ENCODE measurements at regions not wholly inside any gene's neighbourhood (a gene's known extent, or its start where the extent isn't known, plus 50 kb on each side); places are given as distances from the start of the nearest gene placed in this dataset.

- Histone ChIP-seq H3K4me3 (ENCODE audit: low read length) (no peak overlapping the region), H3K4me1 (ENCODE audit: control insufficient read depth, insufficient read depth, low read length) (no peaks in the 10 kb centered on the region), H3K27ac (ENCODE audit: low read length) (no peak overlapping the region), H3K36me3 (ENCODE audit: control insufficient read depth, insufficient read depth, low read length) (no peaks in the 10 kb centered on the region), H3K9me3 (ENCODE audit: control insufficient read depth, low read depth, low read length) (no peaks in the 10 kb centered on the region), H3K27me3 (ENCODE audit: control insufficient read depth, insufficient read depth, low read length) (no peaks in the 10 kb centered on the region)
- DNase-seq = no peak
- WGBS (ENCODE audit: insufficient coverage, low lambda C conversion rate) = 100% methylated on average over 1 of the region's 2 CpGs
These were observed 2775.0 kb downstream of the PCDH9 start for GRCh38 chr13:64455124-64455523.

GRCh38 chr13:64453831-64454230, 2776.3 kb downstream of the PCDH9 start:
- H3K9me3 ChIP-seq (ENCODE audit: control insufficient read depth, low read depth, low read length) = no peaks in the 10 kb centered on the region

GRCh38 chr13:64446372-64446771, 2783.8 kb downstream of the PCDH9 start:
- Histone ChIP-seq H3K9me3 (ENCODE audit: control insufficient read depth, low read depth, low read length) (no peaks in the 10 kb centered on the region), H3K27me3 (ENCODE audit: control insufficient read depth, insufficient read depth, low read length) (no peaks in the 10 kb centered on the region), H3K4me3 (ENCODE audit: low read length) (no peak overlapping the region), H3K36me3 (ENCODE audit: control insufficient read depth, insufficient read depth, low read length) (no peaks in the 10 kb centered on the region), H3K4me1 (ENCODE audit: control insufficient read depth, insufficient read depth, low read length) (no peaks in the 10 kb centered on the region), H3K27ac (ENCODE audit: low read length) (no peak overlapping the region)
- no peak for DNase-seq
- WGBS (ENCODE audit: insufficient coverage, low lambda C conversion rate) = no CpG with 5 or more reads among the region's 2 CpGs

More at GRCh38 chr13:64453831-64454230, 2776.3 kb downstream of the PCDH9 start:
- H3K27me3 ChIP-seq (ENCODE audit: control insufficient read depth, insufficient read depth, low read length) = no peaks in the 10 kb centered on the region
- peak in 1 of 2 donors; percentile 1 for DNase-seq
- H3K4me1 ChIP-seq (ENCODE audit: control insufficient read depth, insufficient read depth, low read length) = no peaks in the 10 kb centered on the region
- H3K4me3 ChIP-seq (ENCODE audit: low read length) = no peak overlapping the region
- H3K27ac ChIP-seq (ENCODE audit: low read length) = no peak overlapping the region
- no peaks in the 10 kb centered on the region for H3K36me3 ChIP-seq (ENCODE audit: control insufficient read depth, insufficient read depth, low read length)
- 45% methylated on average over 2 of the region's 4 CpGs for WGBS (ENCODE audit: insufficient coverage, low lambda C conversion rate)

GRCh38 chr13:64441740-64442139, 2788.4 kb downstream of the PCDH9 start:
- H3K4me3 ChIP-seq (ENCODE audit: low read length) = no peak overlapping the region
- WGBS (ENCODE audit: insufficient coverage, low lambda C conversion rate) = 100% methylated on average over 1 of the region's 1 CpG
- no peaks in the 10 kb centered on the region for H3K9me3 ChIP-seq (ENCODE audit: control insufficient read depth, low read depth, low read length)
- H3K27me3 ChIP-seq (ENCODE audit: control insufficient read depth, insufficient read depth, low read length) = no peaks in the 10 kb centered on the region
- H3K36me3 ChIP-seq (ENCODE audit: control insufficient read depth, insufficient read depth, low read length) = no peaks in the 10 kb centered on the region
- DNase-seq = no peak
- no peaks in the 10 kb centered on the region for H3K4me1 ChIP-seq (ENCODE audit: control insufficient read depth, insufficient read depth, low read length)
- H3K27ac ChIP-seq (ENCODE audit: low read length) = no peak overlapping the region

GRCh38 chr13:64438084-64438483, 2792.1 kb downstream of the PCDH9 start:
- Histone ChIP-seq H3K4me1 (ENCODE audit: control insufficient read depth, insufficient read depth, low read length) (no peaks in the 10 kb centered on the region), H3K9me3 (ENCODE audit: control insufficient read depth, low read depth, low read length) (no peaks in the 10 kb centered on the region), H3K4me3 (ENCODE audit: low read length) (no peak overlapping the region), H3K27ac (ENCODE audit: low read length) (no peak overlapping the region), H3K36me3 (ENCODE audit: control insufficient read depth, insufficient read depth, low read length) (no peaks in the 10 kb centered on the region), H3K27me3 (ENCODE audit: control insufficient read depth, insufficient read depth, low read length) (no peaks in the 10 kb centered on the region)
- no peak for DNase-seq
- WGBS (ENCODE audit: insufficient coverage, low lambda C conversion rate) = 80% methylated on average over 1 of the region's 2 CpGs

- H3K4me3 ChIP-seq (ENCODE audit: low read length) = no peak overlapping the region
These were observed 2800.4 kb downstream of the PCDH9 start for GRCh38 chr13:64429691-64430090.

GRCh38 chr13:64428196-64428595, 2801.9 kb downstream of the PCDH9 start:
- Histone ChIP-seq H3K4me3 (ENCODE audit: low read length) (no peak overlapping the region), H3K27me3 (ENCODE audit: control insufficient read depth, insufficient read depth, low read length) (no peaks in the 10 kb centered on the region), H3K4me1 (ENCODE audit: control insufficient read depth, insufficient read depth, low read length) (no peaks in the 10 kb centered on the region), H3K27ac (ENCODE audit: low read length) (no peak overlapping the region), H3K36me3 (ENCODE audit: control insufficient read depth, insufficient read depth, low read length) (no peaks in the 10 kb centered on the region), H3K9me3 (ENCODE audit: control insufficient read depth, low read depth, low read length) (no peaks in the 10 kb centered on the region)
- no peak for DNase-seq

More at GRCh38 chr13:64429691-64430090, 2800.4 kb downstream of the PCDH9 start:
- Histone ChIP-seq H3K9me3 (ENCODE audit: control insufficient read depth, low read depth, low read length) (no peaks in the 10 kb centered on the region), H3K27me3 (ENCODE audit: control insufficient read depth, insufficient read depth, low read length) (no peaks in the 10 kb centered on the region), H3K36me3 (ENCODE audit: control insufficient read depth, insufficient read depth, low read length) (no peaks in the 10 kb centered on the region), H3K27ac (ENCODE audit: low read length) (no peak overlapping the region), H3K4me1 (ENCODE audit: control insufficient read depth, insufficient read depth, low read length) (no peaks in the 10 kb centered on the region)
- 71% methylated on average over 1 of the region's 2 CpGs for WGBS (ENCODE audit: insufficient coverage, low lambda C conversion rate)
- no peak for DNase-seq

GRCh38 chr13:64423467-64423866, 2806.7 kb downstream of the PCDH9 start:
- H3K27me3 ChIP-seq (ENCODE audit: control insufficient read depth, insufficient read depth, low read length) = no peaks in the 10 kb centered on the region
- no peak overlapping the region for H3K27ac ChIP-seq (ENCODE audit: low read length)
- no peak for DNase-seq
- no peaks in the 10 kb centered on the region for H3K9me3 ChIP-seq (ENCODE audit: control insufficient read depth, low read depth, low read length)
- WGBS (ENCODE audit: insufficient coverage, low lambda C conversion rate) = no CpG with 5 or more reads among the region's 1 CpG
- no peak overlapping the region for H3K4me3 ChIP-seq (ENCODE audit: low read length)
- no peaks in the 10 kb centered on the region for H3K4me1 ChIP-seq (ENCODE audit: control insufficient read depth, insufficient read depth, low read length)
- H3K36me3 ChIP-seq (ENCODE audit: control insufficient read depth, insufficient read depth, low read length) = no peaks in the 10 kb centered on the region

GRCh38 chr13:64420181-64420580, 2810.0 kb downstream of the PCDH9 start:
- Histone ChIP-seq H3K27ac (ENCODE audit: low read length) (no peak overlapping the region), H3K27me3 (ENCODE audit: control insufficient read depth, insufficient read depth, low read length) (no peaks in the 10 kb centered on the region), H3K4me3 (ENCODE audit: low read length) (no peak overlapping the region), H3K36me3 (ENCODE audit: control insufficient read depth, insufficient read depth, low read length) (no peaks in the 10 kb centered on the region), H3K4me1 (ENCODE audit: control insufficient read depth, insufficient read depth, low read length) (no peaks in the 10 kb centered on the region), H3K9me3 (ENCODE audit: control insufficient read depth, low read depth, low read length) (no peaks in the 10 kb centered on the region)
- WGBS (ENCODE audit: insufficient coverage, low lambda C conversion rate) = 100% methylated on average over 2 of the region's 3 CpGs
- no peak for DNase-seq

GRCh38 chr13:64417581-64417980, 2812.6 kb downstream of the PCDH9 start:
- H3K9me3 ChIP-seq (ENCODE audit: control insufficient read depth, low read depth, low read length) = no peaks in the 10 kb centered on the region
- H3K27ac ChIP-seq (ENCODE audit: low read length) = no peak overlapping the region
- no CpG with 5 or more reads among the region's 3 CpGs for WGBS (ENCODE audit: insufficient coverage, low lambda C conversion rate)
- no peaks in the 10 kb centered on the region for H3K36me3 ChIP-seq (ENCODE audit: control insufficient read depth, insufficient read depth, low read length)
- no peaks in the 10 kb centered on the region for H3K27me3 ChIP-seq (ENCODE audit: control insufficient read depth, insufficient read depth, low read length)
- no peaks in the 10 kb centered on the region for H3K4me1 ChIP-seq (ENCODE audit: control insufficient read depth, insufficient read depth, low read length)
- DNase-seq = no peak
- no peak overlapping the region for H3K4me3 ChIP-seq (ENCODE audit: low read length)

GRCh38 chr13:64414381-64414780, 2815.8 kb downstream of the PCDH9 start:
- H3K9me3 ChIP-seq (ENCODE audit: control insufficient read depth, low read depth, low read length) = no peaks in the 10 kb centered on the region
- no peak for DNase-seq
- no peak overlapping the region for H3K4me3 ChIP-seq (ENCODE audit: low read length)
- H3K36me3 ChIP-seq (ENCODE audit: control insufficient read depth, insufficient read depth, low read length) = no peaks in the 10 kb centered on the region
- no peak overlapping the region for H3K27ac ChIP-seq (ENCODE audit: low read length)
- H3K4me1 ChIP-seq (ENCODE audit: control insufficient read depth, insufficient read depth, low read length) = no peaks in the 10 kb centered on the region
- H3K27me3 ChIP-seq (ENCODE audit: control insufficient read depth, insufficient read depth, low read length) = no peaks in the 10 kb centered on the region
